NCI-H82 treated with DMSO at 0.1 percent for 48 hours (cell line): ENCODE measurements at regions not wholly inside any gene's neighbourhood (a gene's known extent, or its start where the extent isn't known, plus 50 kb on each side); places are given as distances from the start of the nearest gene placed in this dataset.
"Not testable (repeated sequence)": the region's sequence is repeated elsewhere in the genome, so short reads cannot be mapped to it uniquely, and the experiment has no call there.

Experiments used
- DNase-seq: peaks from one replicate; lab custom pipeline; 2025; ENCODE audit not compliant: unreplicated experiment; lab: John Stamatoyannopoulos, UW

GRCh38 chr13:80945328-80945727 lies 604.4 kb upstream of the SPRY2 start:
- no peak for DNase-seq

- DNase-seq = no peak
These were observed 598.7 kb upstream of the SPRY2 start for GRCh38 chr13:80939581-80939980.

- DNase-seq = no peak
These were observed 590.8 kb upstream of the SPRY2 start for GRCh38 chr13:80931766-80932165.

GRCh38 chr13:80931118-80931517 lies 590.2 kb upstream of the SPRY2 start:
- no peak for DNase-seq

GRCh38 chr13:80928241-80928640 lies 587.3 kb upstream of the SPRY2 start:
- DNase-seq = no peak

GRCh38 chr13:80926024-80926423 lies 585.1 kb upstream of the SPRY2 start:
- DNase-seq = not testable (repeated sequence)

GRCh38 chr13:80924596-80924995 lies 583.7 kb upstream of the SPRY2 start:
- no peak for DNase-seq

- DNase-seq = no peak
These were observed 583.0 kb upstream of the SPRY2 start for GRCh38 chr13:80923907-80924306.

GRCh38 chr13:80921971-80922370 lies 581.0 kb upstream of the SPRY2 start:
- no peak for DNase-seq

GRCh38 chr13:80921541-80921940 lies 580.6 kb upstream of the SPRY2 start:
- DNase-seq = no peak

GRCh38 chr13:80906860-80907259 lies 565.9 kb upstream of the SPRY2 start:
- no peak for DNase-seq

- no peak for DNase-seq
These were observed 563.5 kb upstream of the SPRY2 start for GRCh38 chr13:80904386-80904785.

GRCh38 chr13:80903911-80904310 lies 563.0 kb upstream of the SPRY2 start:
- no peak for DNase-seq

- DNase-seq = no peak
These were observed 560.6 kb upstream of the SPRY2 start for GRCh38 chr13:80901530-80901929.

GRCh38 chr13:80901111-80901510 lies 560.2 kb upstream of the SPRY2 start:
- no peak for DNase-seq

- DNase-seq = no peak
These were observed 559.6 kb upstream of the SPRY2 start for GRCh38 chr13:80900561-80900960.

- DNase-seq = not testable (repeated sequence)
These were observed 556.7 kb upstream of the SPRY2 start for GRCh38 chr13:80897641-80898040.

GRCh38 chr13:80894917-80895316 lies 554.0 kb upstream of the SPRY2 start:
- no peak for DNase-seq

GRCh38 chr13:80889829-80890228 lies 548.9 kb upstream of the SPRY2 start:
- DNase-seq = no peak

- no peak for DNase-seq
These were observed 547.5 kb upstream of the SPRY2 start for GRCh38 chr13:80888390-80888789.

GRCh38 chr13:80884056-80884785 lies 543.3 kb upstream of the SPRY2 start:
- DNase-seq = no peak

GRCh38 chr13:80883545-80883944 lies 542.6 kb upstream of the SPRY2 start:
- no peak for DNase-seq

- no peak for DNase-seq
These were observed 541.1 kb upstream of the SPRY2 start for GRCh38 chr13:80881942-80882445.
